ENCODE measurements at regions not wholly inside any gene's neighbourhood (a gene's known extent, or its start where the extent isn't known, plus 50 kb on each side); places are given as distances from the start of the nearest gene placed in this dataset.

GRCh38 chr18:27361477-27361876 lies 176.4 kb upstream of the CHST9 start:
- TF ChIP-seq SNAI2 (CRISPR knock-in tag; IDR thresholded peaks at IDR 0.05) = no peak
- TF ChIP-seq ZFP3 (CRISPR knock-in tag; IDR thresholded peaks at IDR 0.05) = no peak
- no peak for TF ChIP-seq CSDC2 (CRISPR knock-in tag; IDR thresholded peaks at IDR 0.05)
- TF ChIP-seq ARNTL (CRISPR knock-in tag; IDR thresholded peaks at IDR 0.05; ENCODE audit: borderline replicate concordance, low read depth) = no peak
- no peak for TF ChIP-seq PATZ1 (CRISPR knock-in tag; IDR thresholded peaks at IDR 0.05; ENCODE audit: borderline replicate concordance)
